Panc1 (cell line): ENCODE measurements at regions not wholly inside any gene's neighbourhood (a gene's known extent, or its start where the extent isn't known, plus 50 kb on each side); places are given as distances from the start of the nearest gene placed in this dataset.

Experiments
- SIN3A ChIP-seq: IDR thresholded peaks from 2 replicates; pipeline ENCODE4 v1.6.1; 2012; ENCODE audit warnings: low read depth, mild to moderate bottlenecking, low read length, moderate library complexity, borderline replicate concordance; ENCODE audit not compliant: insufficient read depth
- TCF7L2 ChIP-seq: IDR thresholded peaks from 2 replicates; pipeline ENCODE4 v1.6.1; 2011; ENCODE audit warnings: mild to moderate bottlenecking, low read depth, low read length, inconsistent platforms
- TF ChIP-seq, protein P1 (sequence below): fragments of 450-650 bp; IDR thresholded peaks from 2 replicates; pipeline ENCODE4 v1.5.1; 2017; ENCODE audit warnings: mild to moderate bottlenecking
- TF ChIP-seq, protein P2 (sequence below), 2 experiments: IDR thresholded peaks; 2 replicates each; pipeline ENCODE4 v1.6.1; 2011 to 2012; ENCODE audit warnings: low read depth in 2 of 2, control low read depth in 1 of 2, low read length in 1 of 2, mild to moderate bottlenecking in 1 of 2, moderate library complexity in 1 of 2; ENCODE audit not compliant: insufficient read depth in 1 of 2

DNA sequence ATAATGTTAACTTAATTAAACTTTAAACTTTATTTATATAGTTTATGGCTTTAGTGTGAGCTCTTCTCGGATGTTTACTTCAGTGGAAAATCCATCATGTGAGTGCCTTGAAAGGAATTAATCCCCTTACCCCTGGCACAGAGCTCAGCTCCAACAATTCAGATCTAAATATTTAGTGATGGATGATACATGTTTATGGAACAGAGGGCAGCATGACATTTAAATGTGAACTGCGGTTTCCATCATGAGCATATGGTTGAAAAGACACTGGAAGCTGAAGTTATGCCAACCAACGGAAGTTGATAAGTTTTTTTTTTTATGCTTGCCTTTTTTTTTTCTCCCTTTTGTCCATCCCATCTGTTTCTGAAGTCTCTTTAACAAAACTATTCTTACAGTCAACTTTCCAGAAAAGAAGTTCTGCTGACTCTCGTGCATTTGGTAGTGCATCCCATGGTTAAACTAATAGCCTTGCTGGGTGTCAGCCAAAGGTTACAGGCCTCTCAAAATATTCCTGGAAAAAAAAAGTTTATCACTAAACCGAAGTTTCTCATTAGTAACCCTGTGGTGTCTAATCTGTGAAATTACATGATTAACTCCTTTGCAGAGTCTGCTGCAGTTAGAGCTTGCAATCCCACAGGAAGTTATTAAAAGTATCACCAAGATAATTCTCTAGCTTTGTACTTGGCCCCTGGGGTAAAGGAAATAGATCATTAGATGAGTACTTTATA lies 243.9 kb upstream of the TCF21 start:
- TF ChIP-seq, protein P1, sequence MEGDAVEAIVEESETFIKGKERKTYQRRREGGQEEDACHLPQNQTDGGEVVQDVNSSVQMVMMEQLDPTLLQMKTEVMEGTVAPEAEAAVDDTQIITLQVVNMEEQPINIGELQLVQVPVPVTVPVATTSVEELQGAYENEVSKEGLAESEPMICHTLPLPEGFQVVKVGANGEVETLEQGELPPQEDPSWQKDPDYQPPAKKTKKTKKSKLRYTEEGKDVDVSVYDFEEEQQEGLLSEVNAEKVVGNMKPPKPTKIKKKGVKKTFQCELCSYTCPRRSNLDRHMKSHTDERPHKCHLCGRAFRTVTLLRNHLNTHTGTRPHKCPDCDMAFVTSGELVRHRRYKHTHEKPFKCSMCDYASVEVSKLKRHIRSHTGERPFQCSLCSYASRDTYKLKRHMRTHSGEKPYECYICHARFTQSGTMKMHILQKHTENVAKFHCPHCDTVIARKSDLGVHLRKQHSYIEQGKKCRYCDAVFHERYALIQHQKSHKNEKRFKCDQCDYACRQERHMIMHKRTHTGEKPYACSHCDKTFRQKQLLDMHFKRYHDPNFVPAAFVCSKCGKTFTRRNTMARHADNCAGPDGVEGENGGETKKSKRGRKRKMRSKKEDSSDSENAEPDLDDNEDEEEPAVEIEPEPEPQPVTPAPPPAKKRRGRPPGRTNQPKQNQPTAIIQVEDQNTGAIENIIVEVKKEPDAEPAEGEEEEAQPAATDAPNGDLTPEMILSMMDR = no peak
- TF ChIP-seq SIN3A (no peak), TCF7L2 (no peak)
- TF ChIP-seq, protein P2, sequence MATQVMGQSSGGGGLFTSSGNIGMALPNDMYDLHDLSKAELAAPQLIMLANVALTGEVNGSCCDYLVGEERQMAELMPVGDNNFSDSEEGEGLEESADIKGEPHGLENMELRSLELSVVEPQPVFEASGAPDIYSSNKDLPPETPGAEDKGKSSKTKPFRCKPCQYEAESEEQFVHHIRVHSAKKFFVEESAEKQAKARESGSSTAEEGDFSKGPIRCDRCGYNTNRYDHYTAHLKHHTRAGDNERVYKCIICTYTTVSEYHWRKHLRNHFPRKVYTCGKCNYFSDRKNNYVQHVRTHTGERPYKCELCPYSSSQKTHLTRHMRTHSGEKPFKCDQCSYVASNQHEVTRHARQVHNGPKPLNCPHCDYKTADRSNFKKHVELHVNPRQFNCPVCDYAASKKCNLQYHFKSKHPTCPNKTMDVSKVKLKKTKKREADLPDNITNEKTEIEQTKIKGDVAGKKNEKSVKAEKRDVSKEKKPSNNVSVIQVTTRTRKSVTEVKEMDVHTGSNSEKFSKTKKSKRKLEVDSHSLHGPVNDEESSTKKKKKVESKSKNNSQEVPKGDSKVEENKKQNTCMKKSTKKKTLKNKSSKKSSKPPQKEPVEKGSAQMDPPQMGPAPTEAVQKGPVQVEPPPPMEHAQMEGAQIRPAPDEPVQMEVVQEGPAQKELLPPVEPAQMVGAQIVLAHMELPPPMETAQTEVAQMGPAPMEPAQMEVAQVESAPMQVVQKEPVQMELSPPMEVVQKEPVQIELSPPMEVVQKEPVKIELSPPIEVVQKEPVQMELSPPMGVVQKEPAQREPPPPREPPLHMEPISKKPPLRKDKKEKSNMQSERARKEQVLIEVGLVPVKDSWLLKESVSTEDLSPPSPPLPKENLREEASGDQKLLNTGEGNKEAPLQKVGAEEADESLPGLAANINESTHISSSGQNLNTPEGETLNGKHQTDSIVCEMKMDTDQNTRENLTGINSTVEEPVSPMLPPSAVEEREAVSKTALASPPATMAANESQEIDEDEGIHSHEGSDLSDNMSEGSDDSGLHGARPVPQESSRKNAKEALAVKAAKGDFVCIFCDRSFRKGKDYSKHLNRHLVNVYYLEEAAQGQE (IDR thresholded peaks at IDR 0.05; ENCODE audit: insufficient read depth in 1 of 2, low read depth in 2 of 2, low read length in 1 of 2) = no peak
